Mucosa of descending colon (tissue), 3 donors: ENCODE measurements at regions not wholly inside any gene's neighbourhood (a gene's known extent, or its start where the extent isn't known, plus 50 kb on each side); places are given as distances from the start of the nearest gene placed in this dataset.

Experiments
- ATAC-seq: fragments of 200-7000 bp; cut with Tn5 transposase; one replicate; pipeline ENCODE4 v1.9.1; 2020; ENCODE audit warnings: mild to moderate bottlenecking, moderate library complexity
- DNase-seq, 3 donors: peaks; one replicate each; pipeline ENCODE4 v3.0.0-alpha.2; 2020
- H3K36me3 ChIP-seq: fragments of 200-600 bp; one replicate; pipeline ENCODE4 v1.8.0; 2021; ENCODE audit warnings: low read depth, mild to moderate bottlenecking
- H3K4me1 ChIP-seq: fragments of 200-600 bp; one replicate; pipeline ENCODE4 v1.8.0; 2021; ENCODE audit warnings: low read depth, mild to moderate bottlenecking
- H3K4me3 ChIP-seq: fragments of 200-600 bp; one replicate; pipeline ENCODE4 v1.8.0; 2021; ENCODE audit warnings: mild to moderate bottlenecking
- H3K9me3 ChIP-seq: fragments of 200-600 bp; one replicate; pipeline ENCODE4 v1.8.0; 2021; ENCODE audit warnings: mild to moderate bottlenecking
- intact Hi-C, 2 donors: fragments of 100-400 bp; cut with DNase I in 1 of 2; cut with micrococcal nuclease in 1 of 2; formaldehyde crosslinking; loops; one replicate each; pipeline versions ENCODE4 v1.11.0 to v1.11.1; 2022; cut with DNase I, micrococcal nuclease
- TF ChIP-seq, protein P1 (sequence below): fragments of 200-600 bp; IDR thresholded peaks from one replicate; pipeline ENCODE4 v1.8.0; 2022; ENCODE audit warnings: antibody characterized with exemption, mild to moderate bottlenecking
- donor health status: DM: no; HTN: no; CAD: no; lungs with moderate emphysema.
- donor health status: DM: no; HTN: no; CAD: no.
- donor health status: DM: no; HTN: yes; CAD: no.

GRCh38 chr2:85954192-85954589, 65.4 kb upstream of the ST3GAL5 start:
- Histone ChIP-seq H3K9me3 (no peaks in the 10 kb centered on the region), H3K4me3 (no peak overlapping the region), H3K36me3 (no peaks in the 10 kb centered on the region), H3K4me1 (peaks cover 6% of the 10 kb centered on the region)
- DNase-seq (no peak), ATAC-seq (no peak)
- intact Hi-C loops, result no loop called here
- TF ChIP-seq, protein P1, sequence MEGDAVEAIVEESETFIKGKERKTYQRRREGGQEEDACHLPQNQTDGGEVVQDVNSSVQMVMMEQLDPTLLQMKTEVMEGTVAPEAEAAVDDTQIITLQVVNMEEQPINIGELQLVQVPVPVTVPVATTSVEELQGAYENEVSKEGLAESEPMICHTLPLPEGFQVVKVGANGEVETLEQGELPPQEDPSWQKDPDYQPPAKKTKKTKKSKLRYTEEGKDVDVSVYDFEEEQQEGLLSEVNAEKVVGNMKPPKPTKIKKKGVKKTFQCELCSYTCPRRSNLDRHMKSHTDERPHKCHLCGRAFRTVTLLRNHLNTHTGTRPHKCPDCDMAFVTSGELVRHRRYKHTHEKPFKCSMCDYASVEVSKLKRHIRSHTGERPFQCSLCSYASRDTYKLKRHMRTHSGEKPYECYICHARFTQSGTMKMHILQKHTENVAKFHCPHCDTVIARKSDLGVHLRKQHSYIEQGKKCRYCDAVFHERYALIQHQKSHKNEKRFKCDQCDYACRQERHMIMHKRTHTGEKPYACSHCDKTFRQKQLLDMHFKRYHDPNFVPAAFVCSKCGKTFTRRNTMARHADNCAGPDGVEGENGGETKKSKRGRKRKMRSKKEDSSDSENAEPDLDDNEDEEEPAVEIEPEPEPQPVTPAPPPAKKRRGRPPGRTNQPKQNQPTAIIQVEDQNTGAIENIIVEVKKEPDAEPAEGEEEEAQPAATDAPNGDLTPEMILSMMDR, result no peak

DNA sequence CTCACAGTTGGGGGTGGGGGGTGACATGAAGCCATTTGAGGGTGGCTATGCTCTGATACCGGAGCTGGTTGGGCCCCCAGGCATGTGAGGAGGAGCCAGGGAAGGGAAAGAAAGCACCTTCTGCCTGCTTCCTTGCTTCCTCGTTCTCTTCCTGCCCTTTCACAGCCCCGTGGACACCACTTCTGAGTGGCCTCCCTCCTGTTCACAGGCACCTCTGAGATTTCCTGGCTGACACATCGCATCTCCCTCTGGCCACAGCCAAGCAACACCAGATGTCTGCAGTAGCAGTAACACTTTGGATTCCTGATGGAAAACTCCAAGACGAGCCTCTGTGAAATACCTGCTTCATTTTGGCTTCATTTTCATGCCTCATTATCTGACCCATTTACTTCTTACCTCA, 64.7 kb upstream of the ST3GAL5 start:
- Histone ChIP-seq H3K4me1 (peaks cover 6% of the 10 kb centered on the region), H3K9me3 (no peaks in the 10 kb centered on the region), H3K4me3 (no peak overlapping the region), H3K36me3 (no peaks in the 10 kb centered on the region)
- ATAC-seq (no peak), DNase-seq (no peak)
- intact Hi-C loops, result no loop called here
- TF ChIP-seq, protein P1, result no peak

- DNase-seq (no peak), ATAC-seq (no peak)
- intact Hi-C loops, result no loop called here
- TF ChIP-seq, protein P1, result no peak
- H3K4me3 ChIP-seq, result no peak overlapping the region
- H3K36me3 ChIP-seq, result no peaks in the 10 kb centered on the region
- H3K4me1 ChIP-seq, result peaks cover 6% of the 10 kb centered on the region
- H3K9me3 ChIP-seq, result peaks cover 8% of the 10 kb centered on the region
These were observed 63.5 kb upstream of the ST3GAL5 start for GRCh38 chr2:85952196-85952734.

DNA sequence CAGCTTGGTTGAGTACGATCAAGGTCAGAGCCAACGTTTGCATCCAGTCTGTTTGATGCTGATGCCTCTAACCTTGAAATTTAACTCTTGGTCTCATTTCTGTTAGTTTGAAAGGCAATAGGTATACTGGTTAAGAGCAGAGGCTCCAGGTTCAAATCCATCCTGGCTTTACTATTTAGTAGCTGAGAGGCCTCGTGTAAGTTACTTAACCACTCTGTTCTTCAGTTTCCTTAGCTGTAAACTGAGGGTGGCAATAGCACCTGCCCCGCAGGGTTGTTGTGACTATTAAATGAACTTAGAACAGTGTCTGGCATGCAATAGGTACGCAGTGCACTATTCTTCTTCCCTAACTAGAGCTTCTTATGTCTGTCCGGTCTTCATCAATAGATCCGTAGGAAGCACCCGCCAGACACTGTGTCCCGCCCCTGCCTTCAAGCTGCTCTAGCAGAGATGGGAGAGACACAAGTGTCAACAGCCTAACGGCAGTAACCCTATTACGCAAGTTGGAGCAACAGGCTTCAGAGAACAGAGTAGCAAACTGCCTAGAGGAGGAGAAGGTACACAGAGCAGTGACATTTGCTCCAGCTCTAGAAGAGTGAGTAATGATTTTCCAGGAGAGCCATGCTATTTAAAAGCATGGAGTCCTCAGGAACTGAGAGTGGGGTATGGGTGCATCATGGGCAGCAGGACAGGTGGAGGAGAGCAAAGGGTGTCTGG, 62.7 kb upstream of the ST3GAL5 start:
- Histone ChIP-seq H3K36me3 (no peaks in the 10 kb centered on the region), H3K4me3 (no peak overlapping the region), H3K4me1 (peaks cover 6% of the 10 kb centered on the region), H3K9me3 (peaks cover 8% of the 10 kb centered on the region)
- intact Hi-C loops, result no loop called here
- ATAC-seq (no peak), DNase-seq (no peak)
- TF ChIP-seq, protein P1, result no peak

- no peak for ATAC-seq
- intact Hi-C loops, result no loop called here
- TF ChIP-seq, protein P1, result no peak
These were observed 62.0 kb upstream of the ST3GAL5 start for GRCh38 chr2:85950743-85951142.

More at GRCh38 chr2:85950743-85951142, 62.0 kb upstream of the ST3GAL5 start:
- Histone ChIP-seq H3K36me3 (no peaks in the 10 kb centered on the region), H3K9me3 (peaks cover 8% of the 10 kb centered on the region), H3K4me3 (no peak overlapping the region), H3K4me1 (peaks cover 6% of the 10 kb centered on the region)
- DNase-seq, result no peak
